ENCODE measurements at regions not wholly inside any gene's neighbourhood (a gene's known extent, or its start where the extent isn't known, plus 50 kb on each side); places are given as distances from the start of the nearest gene placed in this dataset.
"Not testable (repeated sequence)": the region's sequence is repeated elsewhere in the genome, so short reads cannot be mapped to it uniquely, and the experiment has no call there.

GRCh38 chrX:98850639-98851038 lies 1559.4 kb downstream of the PCDH19 start:
- FAIRE-seq = not testable (repeated sequence)
- peak in 1 of 2 experiments; percentile 15 for DNase-seq (ENCODE audit: low read depth in 1 of 2, low spot score in 1 of 2)
- ATAC-seq = 0 out of 6 replicates have a peak, but pooled peaks of 1 of the 2 experiments have one; percentile 31

More at GRCh38 chrX:98850639-98851038, 1559.4 kb downstream of the PCDH19 start:
- H3K4me3 ChIP-seq, CTCF ChIA-PET, H3K4me2 ChIP-seq, H3K9me3 ChIP-seq, H3K4me1 ChIP-seq, POLR2A ChIA-PET, H3K27ac ChIP-seq: not testable (repeated sequence)
- TF ChIP-seq RAD21 (conservative IDR thresholded peaks at IDR 0.05 in 1 of 2, IDR thresholded peaks at IDR 0.05 in 1 of 2) = 0 out of 5 replicates have a peak, but pooled peaks of 1 of the 2 experiments have one; percentile 2
- 0% methylated on average over 3 of the region's 6 CpGs for WGBS (ENCODE audit: missing lambda C conversion rate)

All from A549 (cell line).